ENCODE measurements at regions not wholly inside any gene's neighbourhood (a gene's known extent, or its start where the extent isn't known, plus 50 kb on each side); places are given as distances from the start of the nearest gene placed in this dataset.

- TF ChIP-seq CTCF (IDR thresholded peaks at IDR 0.05; ENCODE audit: low read depth, low read length) (no peak), MAX (IDR thresholded peaks at IDR 0.05; ENCODE audit: low read depth, low read length) (no peak), POLR2A (IDR thresholded peaks at IDR 0.05; ENCODE audit: extremely low read depth, insufficient read length) (no peak), MYC (IDR thresholded peaks at IDR 0.05; ENCODE audit: low read depth, low read length) (no peak)
These were observed 504.0 kb upstream of the OLFM3 start for GRCh38 chr1:102500758-102501157.

All from NB4 (cell line).